Mesenchymal stem cell (in vitro differentiated cells and primary cell): ENCODE measurements at regions not wholly inside any gene's neighbourhood (a gene's known extent, or its start where the extent isn't known, plus 50 kb on each side); places are given as distances from the start of the nearest gene placed in this dataset.

ENCODE experiments used
- DNase-seq: peaks from one replicate; pipeline ENCODE4 v3.0.0-alpha.2; 2013
- H2AFZ ChIP-seq: one replicate; pipeline ENCODE4 v1.6.1; 2013; ENCODE audit warnings: low read depth, mild to moderate bottlenecking, control low read depth, inconsistent platforms, low read length, moderate library complexity
- H2AK5ac ChIP-seq: 2 replicates; pipeline ENCODE4 v1.6.1; 2013; ENCODE audit warnings: low read length, moderate library complexity, mild to moderate bottlenecking, inconsistent platforms; ENCODE audit not compliant: severe bottlenecking
- H2BK120ac ChIP-seq: one replicate; pipeline ENCODE4 v1.6.1; 2013; ENCODE audit warnings: low read depth, mild to moderate bottlenecking, inconsistent platforms, low read length, moderate library complexity
- H2BK12ac ChIP-seq, 2 experiments: one replicate each; pipeline ENCODE4 v1.6.1; 2013; ENCODE audit warnings: inconsistent platforms in 2 of 2, low read length in 2 of 2, mild to moderate bottlenecking in 2 of 2, moderate library complexity in 2 of 2, control low read depth in 1 of 2
- H2BK15ac ChIP-seq: one replicate; pipeline ENCODE4 v1.6.1; 2013; ENCODE audit warnings: mild to moderate bottlenecking, low read depth, inconsistent platforms; ENCODE audit not compliant: poor library complexity, severe bottlenecking
- H2BK5ac ChIP-seq: 2 replicates; pipeline ENCODE4 v1.6.1; 2013; ENCODE audit warnings: low read depth, mild to moderate bottlenecking, low read length, control low read depth, inconsistent platforms; ENCODE audit not compliant: poor library complexity, severe bottlenecking
- H3K14ac ChIP-seq, 2 experiments: one replicate each; pipeline ENCODE4 v1.6.1; 2013; ENCODE audit warnings: inconsistent platforms in 2 of 2, low read length in 2 of 2, control low read depth in 1 of 2, mild to moderate bottlenecking in 1 of 2, moderate library complexity in 1 of 2
- H3K18ac ChIP-seq, 2 experiments: one replicate each; pipeline ENCODE4 v1.6.1; 2013; ENCODE audit warnings: inconsistent platforms in 2 of 2, low read length in 2 of 2, control low read depth in 1 of 2, low read depth in 1 of 2, mild to moderate bottlenecking in 1 of 2
- H3K23ac ChIP-seq, 2 experiments: one replicate each; pipeline ENCODE4 v1.6.1; 2013; ENCODE audit warnings: inconsistent platforms in 2 of 2, low read length in 2 of 2, mild to moderate bottlenecking in 2 of 2, moderate library complexity in 2 of 2, control low read depth in 1 of 2
- H3K27ac ChIP-seq: 2 replicates; pipeline ENCODE4 v1.5.1; 2013; ENCODE audit warnings: mild to moderate bottlenecking, moderate library complexity, low read length, control low read depth, inconsistent platforms; ENCODE audit not compliant: poor library complexity, severe bottlenecking
- H3K27me3 ChIP-seq, 2 experiments: 2 replicates each; pipeline versions ENCODE4 v1.6.1 to v1.7.0; 2013; ENCODE audit warnings: low read length in 2 of 2, mild to moderate bottlenecking in 2 of 2, moderate library complexity in 2 of 2, control low read depth in 1 of 2, inconsistent platforms in 1 of 2; ENCODE audit not compliant: control insufficient read depth in 1 of 2, insufficient read depth in 1 of 2
- H3K36me3 ChIP-seq, 2 experiments: 2 replicates each; pipeline versions ENCODE4 v1.6.1 to v1.7.0; 2013; ENCODE audit warnings: low read length in 2 of 2, control low read depth in 1 of 2, inconsistent platforms in 1 of 2, low read depth in 1 of 2, mild to moderate bottlenecking in 1 of 2; ENCODE audit not compliant: insufficient read depth in 2 of 2, control insufficient read depth in 1 of 2
- H3K4ac ChIP-seq, 2 experiments: one replicate each; pipeline ENCODE4 v1.6.1; 2013; ENCODE audit warnings: inconsistent platforms in 2 of 2, low read length in 2 of 2, mild to moderate bottlenecking in 2 of 2, moderate library complexity in 2 of 2, control low read depth in 1 of 2, low read depth in 1 of 2
- H3K4me1 ChIP-seq: 2 replicates; pipeline ENCODE4 v1.6.1; 2013; ENCODE audit warnings: low read depth, low read length, control low read depth; ENCODE audit not compliant: control insufficient read depth, insufficient read depth
- H3K4me2 ChIP-seq: 2 replicates; pipeline ENCODE4 v1.6.1; 2013; ENCODE audit warnings: low read length, mild to moderate bottlenecking, inconsistent platforms; ENCODE audit not compliant: poor library complexity, severe bottlenecking
- H3K4me3 ChIP-seq, 2 experiments: 2 replicates each; pipeline versions ENCODE4 v1.5.1 to v1.7.0; 2013; ENCODE audit warnings: low read length in 2 of 2, mild to moderate bottlenecking in 2 of 2, control low read depth in 1 of 2, low read depth in 1 of 2; ENCODE audit not compliant: insufficient read depth in 1 of 2
- H3K79me1 ChIP-seq: replicated peaks from 2 replicates; pipeline ENCODE4 v1.6.1; 2013; ENCODE audit warnings: mild to moderate bottlenecking, control low read depth, low read length, inconsistent platforms; ENCODE audit not compliant: poor library complexity, severe bottlenecking
- H3K9ac ChIP-seq: 2 replicates; pipeline ENCODE4 v1.7.0; 2013; ENCODE audit warnings: mild to moderate bottlenecking, low read length, moderate library complexity
- H3K9me3 ChIP-seq: 2 replicates; pipeline ENCODE4 v1.7.0; 2013; ENCODE audit warnings: mild to moderate bottlenecking, low read length; ENCODE audit not compliant: control insufficient read depth
- H4K8ac ChIP-seq: one replicate; pipeline ENCODE4 v1.6.1; 2013; ENCODE audit warnings: inconsistent platforms, mild to moderate bottlenecking, low read length, moderate library complexity
- H4K91ac ChIP-seq: one replicate; pipeline ENCODE4 v1.6.1; 2013; ENCODE audit warnings: mild to moderate bottlenecking, low read length, inconsistent platforms
- WGBS: methylation state at CpG from one replicate; pipeline ENCODE4 v1.1.7; 2013; ENCODE audit warnings: mixed read lengths; 5-methylcytosine and 5-hydroxymethylcytosine counted together

GRCh38 chr2:75870651-75871137, 160.0 kb upstream of the GCFC2 start:
- no peak overlapping the region for H2BK12ac ChIP-seq
- H3K79me1 ChIP-seq, result no peaks in the 10 kb centered on the region
- H2BK15ac ChIP-seq, result no peak overlapping the region
- no peak overlapping the region for H3K23ac ChIP-seq
- no peaks in the 10 kb centered on the region for H3K4me1 ChIP-seq
- no peaks in the 10 kb centered on the region for H3K27me3 ChIP-seq
- no peak overlapping the region for H2AFZ ChIP-seq
- no peak overlapping the region for H2AK5ac ChIP-seq
- H3K27ac ChIP-seq, result no peak overlapping the region
- no peak overlapping the region for H3K18ac ChIP-seq
- H3K4me3 ChIP-seq, result no peak overlapping the region
- no peak overlapping the region for H2BK120ac ChIP-seq
- H3K4ac ChIP-seq, result no peak overlapping the region
- no peak for DNase-seq
- no peak overlapping the region for H3K9ac ChIP-seq
- no peak overlapping the region for H3K4me2 ChIP-seq
- no peaks in the 10 kb centered on the region for H3K9me3 ChIP-seq
- no peak overlapping the region for H4K91ac ChIP-seq
- no peak overlapping the region for H3K14ac ChIP-seq
- no peak overlapping the region for H4K8ac ChIP-seq
- 53% methylated on average over 6 of the region's 6 CpGs for WGBS
- H3K36me3 ChIP-seq, result no peaks in the 10 kb centered on the region
- H2BK5ac ChIP-seq, result no peak overlapping the region

- H3K79me1 ChIP-seq, result no peaks in the 10 kb centered on the region
- no peak overlapping the region for H3K4me2 ChIP-seq
- H3K27ac ChIP-seq, result no peak overlapping the region
- no peak overlapping the region for H2BK120ac ChIP-seq
- H2AFZ ChIP-seq, result no peak overlapping the region
- H3K9ac ChIP-seq, result no peak overlapping the region
- H3K4ac ChIP-seq, result no peak overlapping the region
- H3K4me3 ChIP-seq, result no peak overlapping the region
- H3K36me3 ChIP-seq, result no peaks in the 10 kb centered on the region
- no peak for DNase-seq
- no peak overlapping the region for H4K8ac ChIP-seq
- no peak overlapping the region for H2BK15ac ChIP-seq
- WGBS, result 50% methylated on average over 4 of the region's 4 CpGs
- H3K23ac ChIP-seq, result no peak overlapping the region
- H3K14ac ChIP-seq, result no peak overlapping the region
- no peak overlapping the region for H4K91ac ChIP-seq
- no peak overlapping the region for H2AK5ac ChIP-seq
- no peaks in the 10 kb centered on the region for H3K4me1 ChIP-seq
- H3K27me3 ChIP-seq, result no peaks in the 10 kb centered on the region
- H2BK5ac ChIP-seq, result no peak overlapping the region
- H2BK12ac ChIP-seq, result no peak overlapping the region
- H3K9me3 ChIP-seq, result no peaks in the 10 kb centered on the region
- no peak overlapping the region for H3K18ac ChIP-seq
Measured at GRCh38 chr2:75870133-75870532, 159.4 kb upstream of the GCFC2 start.

- no peak overlapping the region for H3K14ac ChIP-seq
- H2AFZ ChIP-seq, result no peak overlapping the region
- DNase-seq, result no peak
- no peak overlapping the region for H4K8ac ChIP-seq
- no peak overlapping the region for H2BK15ac ChIP-seq
- H2AK5ac ChIP-seq, result no peak overlapping the region
- no peak overlapping the region for H3K27ac ChIP-seq
- H3K4me1 ChIP-seq, result no peaks in the 10 kb centered on the region
- 87% methylated on average over 3 of the region's 8 CpGs for WGBS
- no peaks in the 10 kb centered on the region for H3K9me3 ChIP-seq
- H2BK12ac ChIP-seq, result no peak overlapping the region
- no peaks in the 10 kb centered on the region for H3K36me3 ChIP-seq
- H3K9ac ChIP-seq, result no peak overlapping the region
- no peak overlapping the region for H2BK120ac ChIP-seq
- H3K18ac ChIP-seq, result no peak overlapping the region
- H3K4ac ChIP-seq, result no peak overlapping the region
- no peak overlapping the region for H3K23ac ChIP-seq
- no peak overlapping the region for H3K4me2 ChIP-seq
- no peak overlapping the region for H2BK5ac ChIP-seq
- no peak overlapping the region for H4K91ac ChIP-seq
- H3K27me3 ChIP-seq, result no peaks in the 10 kb centered on the region
- H3K79me1 ChIP-seq, result no peaks in the 10 kb centered on the region
- H3K4me3 ChIP-seq, result no peak overlapping the region
Measured at GRCh38 chr2:75865702-75866101, 155.0 kb upstream of the GCFC2 start.

- H3K27me3 ChIP-seq, result no peaks in the 10 kb centered on the region
- no peak for DNase-seq
- H2BK12ac ChIP-seq, result no peak overlapping the region
- H3K27ac ChIP-seq, result no peak overlapping the region
- no peak overlapping the region for H3K23ac ChIP-seq
- no peak overlapping the region for H2AK5ac ChIP-seq
- H3K36me3 ChIP-seq, result no peaks in the 10 kb centered on the region
- no peak overlapping the region for H3K18ac ChIP-seq
- no peaks in the 10 kb centered on the region for H3K4me1 ChIP-seq
- no peaks in the 10 kb centered on the region for H3K9me3 ChIP-seq
- H3K4me2 ChIP-seq, result no peak overlapping the region
- no peak overlapping the region for H3K4ac ChIP-seq
- WGBS, result 94% methylated on average over 1 of the region's 2 CpGs
- no peak overlapping the region for H3K4me3 ChIP-seq
- no peak overlapping the region for H2AFZ ChIP-seq
- no peaks in the 10 kb centered on the region for H3K79me1 ChIP-seq
- no peak overlapping the region for H2BK120ac ChIP-seq
- no peak overlapping the region for H2BK5ac ChIP-seq
- no peak overlapping the region for H4K91ac ChIP-seq
- no peak overlapping the region for H3K14ac ChIP-seq
- H4K8ac ChIP-seq, result no peak overlapping the region
- H2BK15ac ChIP-seq, result no peak overlapping the region
- no peak overlapping the region for H3K9ac ChIP-seq
Measured at GRCh38 chr2:75865083-75865482, 154.4 kb upstream of the GCFC2 start.
